ENCODE measurements at regions not wholly inside any gene's neighbourhood (a gene's known extent, or its start where the extent isn't known, plus 50 kb on each side); places are given as distances from the start of the nearest gene placed in this dataset.

- no peaks in the 10 kb centered on the region for H3K27me3 ChIP-seq (ENCODE audit: low read depth, low read length)
- H3K4me1 ChIP-seq (ENCODE audit: control insufficient read depth in 1 of 2, insufficient read depth in 2 of 2, low read length in 2 of 2), result no peaks in the 10 kb centered on the region
- H3K9me3 ChIP-seq (ENCODE audit: control insufficient read depth in 1 of 2, low read length in 2 of 2), result peaks cover 7 to 20% of the 10 kb centered on the region in 2 donors
- no peak overlapping the region for H3K4me3 ChIP-seq (ENCODE audit: low read depth in 1 of 2, low read length in 2 of 2)
- no peaks in the 10 kb centered on the region for H3K36me3 ChIP-seq (ENCODE audit: control insufficient read depth in 1 of 2, insufficient read depth in 2 of 2, low read length in 2 of 2)
- no peak overlapping the region for H3K27ac ChIP-seq (ENCODE audit: low read length)
Observed at GRCh38 chr15:62218841-62219240, 53.8 kb upstream of the C2CD4B start.

GRCh38 chr15:62219799-62220198, 54.7 kb upstream of the C2CD4B start:
- Histone ChIP-seq H3K4me1 (ENCODE audit: control insufficient read depth in 1 of 2, insufficient read depth in 2 of 2, low read length in 2 of 2) (no peaks in the 10 kb centered on the region), H3K27ac (ENCODE audit: low read length) (no peak overlapping the region), H3K36me3 (ENCODE audit: control insufficient read depth in 1 of 2, insufficient read depth in 2 of 2, low read length in 2 of 2) (no peaks in the 10 kb centered on the region), H3K4me3 (ENCODE audit: low read depth in 1 of 2, low read length in 2 of 2) (no peak overlapping the region), H3K9me3 (ENCODE audit: control insufficient read depth in 1 of 2, low read length in 2 of 2) (peaks cover 7 to 20% of the 10 kb centered on the region in 2 donors), H3K27me3 (ENCODE audit: low read depth, low read length) (no peaks in the 10 kb centered on the region)

GRCh38 chr15:62223020-62223419, 57.9 kb upstream of the C2CD4B start:
- peaks cover 0 to 6% of the 10 kb centered on the region in 2 donors for H3K9me3 ChIP-seq (ENCODE audit: control insufficient read depth in 1 of 2, low read length in 2 of 2)
- no peak overlapping the region for H3K4me3 ChIP-seq (ENCODE audit: low read depth in 1 of 2, low read length in 2 of 2)
- H3K4me1 ChIP-seq (ENCODE audit: control insufficient read depth in 1 of 2, insufficient read depth in 2 of 2, low read length in 2 of 2), result no peaks in the 10 kb centered on the region
- H3K27me3 ChIP-seq (ENCODE audit: low read depth, low read length), result no peaks in the 10 kb centered on the region
- no peaks in the 10 kb centered on the region for H3K36me3 ChIP-seq (ENCODE audit: control insufficient read depth in 1 of 2, insufficient read depth in 2 of 2, low read length in 2 of 2)
- H3K27ac ChIP-seq (ENCODE audit: low read length), result no peak overlapping the region

- no peaks in the 10 kb centered on the region for H3K36me3 ChIP-seq (ENCODE audit: control insufficient read depth in 1 of 2, insufficient read depth in 2 of 2, low read length in 2 of 2)
- H3K9me3 ChIP-seq (ENCODE audit: control insufficient read depth in 1 of 2, low read length in 2 of 2), result no peaks in the 10 kb centered on the region
- H3K27me3 ChIP-seq (ENCODE audit: low read depth, low read length), result no peaks in the 10 kb centered on the region
- no peaks in the 10 kb centered on the region for H3K4me1 ChIP-seq (ENCODE audit: control insufficient read depth in 1 of 2, insufficient read depth in 2 of 2, low read length in 2 of 2)
- H3K4me3 ChIP-seq (ENCODE audit: low read depth in 1 of 2, low read length in 2 of 2), result no peak overlapping the region
- H3K27ac ChIP-seq (ENCODE audit: low read length), result no peak overlapping the region
Observed at GRCh38 chr15:62228604-62229003, 63.5 kb upstream of the C2CD4B start.

GRCh38 chr15:62231856-62232255, 66.8 kb upstream of the C2CD4B start:
- Histone ChIP-seq H3K27me3 (ENCODE audit: low read depth, low read length) (no peaks in the 10 kb centered on the region), H3K36me3 (ENCODE audit: control insufficient read depth in 1 of 2, insufficient read depth in 2 of 2, low read length in 2 of 2) (no peaks in the 10 kb centered on the region), H3K4me3 (ENCODE audit: low read depth in 1 of 2, low read length in 2 of 2) (no peak overlapping the region), H3K9me3 (ENCODE audit: control insufficient read depth in 1 of 2, low read length in 2 of 2) (no peaks in the 10 kb centered on the region), H3K27ac (ENCODE audit: low read length) (no peak overlapping the region), H3K4me1 (ENCODE audit: control insufficient read depth in 1 of 2, insufficient read depth in 2 of 2, low read length in 2 of 2) (no peaks in the 10 kb centered on the region)

GRCh38 chr15:62240121-62241096, 75.3 kb upstream of the C2CD4B start:
- H3K4me3 ChIP-seq (ENCODE audit: low read depth in 1 of 2, low read length in 2 of 2), result no peak overlapping the region
- peaks cover 0 to 5% of the 10 kb centered on the region in 2 donors for H3K9me3 ChIP-seq (ENCODE audit: control insufficient read depth in 1 of 2, low read length in 2 of 2)
- no peaks in the 10 kb centered on the region for H3K27me3 ChIP-seq (ENCODE audit: low read depth, low read length)
- H3K27ac ChIP-seq (ENCODE audit: low read length), result no peak overlapping the region
- no peaks in the 10 kb centered on the region for H3K4me1 ChIP-seq (ENCODE audit: control insufficient read depth in 1 of 2, insufficient read depth in 2 of 2, low read length in 2 of 2)
- no peaks in the 10 kb centered on the region for H3K36me3 ChIP-seq (ENCODE audit: control insufficient read depth in 1 of 2, insufficient read depth in 2 of 2, low read length in 2 of 2)

GRCh38 chr15:62241135-62241770, 76.2 kb upstream of the C2CD4B start:
- H3K4me3 ChIP-seq (ENCODE audit: low read depth in 1 of 2, low read length in 2 of 2), result no peak overlapping the region
- H3K36me3 ChIP-seq (ENCODE audit: control insufficient read depth in 1 of 2, insufficient read depth in 2 of 2, low read length in 2 of 2), result no peaks in the 10 kb centered on the region
- H3K4me1 ChIP-seq (ENCODE audit: control insufficient read depth in 1 of 2, insufficient read depth in 2 of 2, low read length in 2 of 2), result no peaks in the 10 kb centered on the region
- no peak overlapping the region for H3K27ac ChIP-seq (ENCODE audit: low read length)
- peaks cover 0 to 5% of the 10 kb centered on the region in 2 donors for H3K9me3 ChIP-seq (ENCODE audit: control insufficient read depth in 1 of 2, low read length in 2 of 2)
- H3K27me3 ChIP-seq (ENCODE audit: low read depth, low read length), result no peaks in the 10 kb centered on the region

- H3K9me3 ChIP-seq (ENCODE audit: control insufficient read depth in 1 of 2, low read length in 2 of 2), result peaks cover 0 to 3% of the 10 kb centered on the region in 2 donors
- no peaks in the 10 kb centered on the region for H3K36me3 ChIP-seq (ENCODE audit: control insufficient read depth in 1 of 2, insufficient read depth in 2 of 2, low read length in 2 of 2)
- no peaks in the 10 kb centered on the region for H3K27me3 ChIP-seq (ENCODE audit: low read depth, low read length)
- H3K27ac ChIP-seq (ENCODE audit: low read length), result no peak overlapping the region
- no peak overlapping the region for H3K4me3 ChIP-seq (ENCODE audit: low read depth in 1 of 2, low read length in 2 of 2)
- H3K4me1 ChIP-seq (ENCODE audit: control insufficient read depth in 1 of 2, insufficient read depth in 2 of 2, low read length in 2 of 2), result no peaks in the 10 kb centered on the region
Observed at GRCh38 chr15:62242999-62243398, 77.9 kb upstream of the C2CD4B start.

GRCh38 chr15:62244762-62245161, 79.7 kb upstream of the C2CD4B start:
- Histone ChIP-seq H3K27ac (ENCODE audit: low read length) (no peak overlapping the region), H3K36me3 (ENCODE audit: control insufficient read depth in 1 of 2, insufficient read depth in 2 of 2, low read length in 2 of 2) (no peaks in the 10 kb centered on the region), H3K27me3 (ENCODE audit: low read depth, low read length) (no peaks in the 10 kb centered on the region), H3K4me3 (ENCODE audit: low read depth in 1 of 2, low read length in 2 of 2) (no peak overlapping the region), H3K4me1 (ENCODE audit: control insufficient read depth in 1 of 2, insufficient read depth in 2 of 2, low read length in 2 of 2) (no peaks in the 10 kb centered on the region), H3K9me3 (ENCODE audit: control insufficient read depth in 1 of 2, low read length in 2 of 2) (no peaks in the 10 kb centered on the region)

GRCh38 chr15:62248277-62248984, 83.3 kb upstream of the C2CD4B start:
- no peaks in the 10 kb centered on the region for H3K9me3 ChIP-seq (ENCODE audit: control insufficient read depth in 1 of 2, low read length in 2 of 2)
- H3K4me3 ChIP-seq (ENCODE audit: low read depth in 1 of 2, low read length in 2 of 2), result no peak overlapping the region
- no peaks in the 10 kb centered on the region for H3K4me1 ChIP-seq (ENCODE audit: control insufficient read depth in 1 of 2, insufficient read depth in 2 of 2, low read length in 2 of 2)
- H3K27ac ChIP-seq (ENCODE audit: low read length), result no peak overlapping the region
- H3K36me3 ChIP-seq (ENCODE audit: control insufficient read depth in 1 of 2, insufficient read depth in 2 of 2, low read length in 2 of 2), result no peaks in the 10 kb centered on the region
- no peaks in the 10 kb centered on the region for H3K27me3 ChIP-seq (ENCODE audit: low read depth, low read length)

- H3K4me3 ChIP-seq (ENCODE audit: low read depth in 1 of 2, low read length in 2 of 2), result no peak overlapping the region
- H3K27me3 ChIP-seq (ENCODE audit: low read depth, low read length), result no peaks in the 10 kb centered on the region
- H3K4me1 ChIP-seq (ENCODE audit: control insufficient read depth in 1 of 2, insufficient read depth in 2 of 2, low read length in 2 of 2), result no peaks in the 10 kb centered on the region
- no peaks in the 10 kb centered on the region for H3K36me3 ChIP-seq (ENCODE audit: control insufficient read depth in 1 of 2, insufficient read depth in 2 of 2, low read length in 2 of 2)
- no peak overlapping the region for H3K27ac ChIP-seq (ENCODE audit: low read length)
- no peaks in the 10 kb centered on the region for H3K9me3 ChIP-seq (ENCODE audit: control insufficient read depth in 1 of 2, low read length in 2 of 2)
Observed at GRCh38 chr15:62249501-62249900, 84.4 kb upstream of the C2CD4B start.

Measured in muscle layer of duodenum (tissue), 2 donors.